H9 (cell line): ENCODE measurements at regions not wholly inside any gene's neighbourhood (a gene's known extent, or its start where the extent isn't known, plus 50 kb on each side); places are given as distances from the start of the nearest gene placed in this dataset.

Source experiments
- DNase-seq: peaks from one replicate; pipeline ENCODE4 v3.0.0-alpha.2; 2017
- H2AFZ ChIP-seq: one replicate; pipeline ENCODE4 v1.6.1; 2013; ENCODE audit warnings: mild to moderate bottlenecking, low read length, control low read depth, moderate library complexity
- H2AK5ac ChIP-seq: 2 replicates; pipeline ENCODE4 v1.6.1; 2013; ENCODE audit warnings: low read length, control low read depth, mixed read lengths; ENCODE audit not compliant: insufficient read length
- H2BK120ac ChIP-seq: one replicate; pipeline ENCODE4 v1.6.1; 2013; ENCODE audit warnings: low read depth, mild to moderate bottlenecking, low read length, control low read depth, inconsistent platforms; ENCODE audit not compliant: poor library complexity, severe bottlenecking
- H2BK12ac ChIP-seq: 2 replicates; pipeline ENCODE4 v1.6.1; 2013; ENCODE audit warnings: low read length, control low read depth, mixed read lengths, low read depth; ENCODE audit not compliant: insufficient read length
- H2BK15ac ChIP-seq: 2 replicates; pipeline ENCODE4 v1.6.1; 2013; ENCODE audit warnings: low read depth, low read length, control low read depth
- H2BK20ac ChIP-seq: one replicate; pipeline ENCODE4 v1.6.1; 2013; ENCODE audit warnings: low read depth, mild to moderate bottlenecking, low read length, control low read depth, inconsistent platforms; ENCODE audit not compliant: poor library complexity, severe bottlenecking
- H2BK5ac ChIP-seq: 2 replicates; pipeline ENCODE4 v1.6.1; 2013; ENCODE audit warnings: low read length, control low read depth, mixed read lengths; ENCODE audit not compliant: insufficient read length
- H3K14ac ChIP-seq: 2 replicates; pipeline ENCODE4 v1.6.1; 2013; ENCODE audit warnings: low read length, control low read depth; ENCODE audit not compliant: insufficient read depth
- H3K18ac ChIP-seq: 2 replicates; pipeline ENCODE4 v1.6.1; 2013; ENCODE audit warnings: low read depth, mild to moderate bottlenecking, mixed read lengths, low read length, control low read depth; ENCODE audit not compliant: insufficient read length
- H3K23ac ChIP-seq: 2 replicates; pipeline ENCODE4 v1.6.1; 2013; ENCODE audit warnings: low read length, control low read depth, mixed read lengths, low read depth; ENCODE audit not compliant: insufficient read length
- H3K23me2 ChIP-seq: 2 replicates; pipeline ENCODE4 v1.6.1; 2013; ENCODE audit warnings: low read depth, mild to moderate bottlenecking, mixed read lengths, low read length, control low read depth; ENCODE audit not compliant: insufficient read length, poor library complexity, severe bottlenecking
- H3K27ac ChIP-seq: 2 replicates; pipeline ENCODE4 v1.5.1; 2013; ENCODE audit warnings: low read length, control low read depth, mixed read lengths, low read depth; ENCODE audit not compliant: insufficient read length
- H3K27me3 ChIP-seq: 2 replicates; pipeline ENCODE4 v1.6.1; 2013; ENCODE audit warnings: low read length, control low read depth, inconsistent platforms; ENCODE audit not compliant: insufficient read depth
- H3K4ac ChIP-seq: 2 replicates; pipeline ENCODE4 v1.6.1; 2013; ENCODE audit warnings: low read depth, mild to moderate bottlenecking, control low read depth, inconsistent platforms, low read length, moderate library complexity
- H3K4me1 ChIP-seq: 2 replicates; pipeline ENCODE4 v1.6.1; 2013; ENCODE audit warnings: low read length, control low read depth, inconsistent platforms; ENCODE audit not compliant: insufficient read depth
- H3K4me2 ChIP-seq: 2 replicates; pipeline ENCODE4 v1.6.1; 2013; ENCODE audit warnings: low read length, control low read depth, mixed read lengths; ENCODE audit not compliant: insufficient read length, insufficient read depth
- H3K56ac ChIP-seq: 2 replicates; pipeline ENCODE4 v1.6.1; 2013; ENCODE audit warnings: low read depth, mild to moderate bottlenecking, mixed read lengths, low read length, control low read depth; ENCODE audit not compliant: insufficient read length
- H3K79me1 ChIP-seq: 2 replicates; pipeline ENCODE4 v1.6.1; 2013; ENCODE audit warnings: low read depth, mild to moderate bottlenecking, moderate library complexity, low read length, control low read depth, inconsistent platforms; ENCODE audit not compliant: insufficient read depth, poor library complexity, severe bottlenecking
- H3K79me2 ChIP-seq: 2 replicates; pipeline ENCODE4 v1.6.1; 2013; ENCODE audit warnings: low read length, control low read depth, inconsistent platforms; ENCODE audit not compliant: insufficient read depth
- H3K9ac ChIP-seq: 2 replicates; pipeline ENCODE4 v1.6.1; 2013; ENCODE audit warnings: low read length, control low read depth, mixed read lengths; ENCODE audit not compliant: insufficient read length; ENCODE audit errors: extremely low read depth
- H3K9me3 ChIP-seq: one replicate; pipeline ENCODE4 v1.6.1; 2013; ENCODE audit warnings: low read depth, low read length, inconsistent platforms; ENCODE audit not compliant: control insufficient read depth
- H3T11ph ChIP-seq: one replicate; pipeline ENCODE4 v1.6.1; 2013; ENCODE audit warnings: mild to moderate bottlenecking, low read length, control low read depth, inconsistent platforms
- H4K20me1 ChIP-seq: one replicate; pipeline ENCODE4 v1.6.1; 2013; ENCODE audit not compliant: control insufficient read depth, insufficient read length, insufficient read depth
- H4K5ac ChIP-seq: 2 replicates; pipeline ENCODE4 v1.6.1; 2013; ENCODE audit warnings: low read depth, mild to moderate bottlenecking, mixed read lengths, low read length, control low read depth; ENCODE audit not compliant: insufficient read length
- H4K8ac ChIP-seq: replicated peaks from 2 replicates; pipeline ENCODE4 v1.6.1; 2013; ENCODE audit warnings: low read length, control low read depth, mixed read lengths, low read depth; ENCODE audit not compliant: insufficient read length
- H4K91ac ChIP-seq: 2 replicates; pipeline ENCODE4 v1.6.1; 2013; ENCODE audit warnings: low read depth, mild to moderate bottlenecking, moderate library complexity, mixed read lengths, low read length, control low read depth; ENCODE audit not compliant: insufficient read length
- H3K27ac Mint-ChIP-seq, 3 experiments: 2 replicates in 2 of 3; 3 replicates in 1 of 3; pipeline ENCODE4 v1.8.0; 2020 to 2021; ENCODE audit warnings: mixed read lengths in 3 of 3, mild to moderate bottlenecking in 1 of 3, moderate library complexity in 1 of 3
- H3K27me3 Mint-ChIP-seq: 2 replicates; pipeline ENCODE4 v1.8.0; 2021; ENCODE audit warnings: low read depth, mild to moderate bottlenecking, moderate library complexity, mixed read lengths
- H3K36me3 Mint-ChIP-seq, 3 experiments: 2 replicates in 2 of 3; 3 replicates in 1 of 3; pipeline ENCODE4 v1.8.0; 2020 to 2021; ENCODE audit warnings: low read depth in 3 of 3, mixed read lengths in 3 of 3; ENCODE audit not compliant: insufficient read depth in 1 of 3
- H3K4me1 Mint-ChIP-seq, 2 experiments: 2 replicates each; pipeline ENCODE4 v1.8.0; 2020; ENCODE audit warnings: mixed read lengths in 2 of 2
- H3K4me3 Mint-ChIP-seq, 2 experiments: 2 replicates in 1 of 2; 3 replicates in 1 of 2; pipeline ENCODE4 v1.8.0; 2020 to 2021; ENCODE audit warnings: mild to moderate bottlenecking in 2 of 2, mixed read lengths in 2 of 2, moderate library complexity in 1 of 2
- H3K9me3 Mint-ChIP-seq, 2 experiments: 2 replicates in 1 of 2; 3 replicates in 1 of 2; pipeline ENCODE4 v1.8.0; 2020; ENCODE audit warnings: mild to moderate bottlenecking in 2 of 2, mixed read lengths in 2 of 2, moderate library complexity in 1 of 2
- CTCF ChIP-seq: fragments of 200-600 bp; sonication (generic); conservative IDR thresholded peaks from 3 replicates; pipeline ENCODE4 v1.8.0; 2021; ENCODE audit warnings: antibody characterized with exemption, mild to moderate bottlenecking
- WGBS: extraction: QIAGEN DNeasy Blood & Tissue Kit; methylation state at CpG from one replicate; pipeline ENCODE4 v1.1.7; 2013; ENCODE audit warnings: missing lambda C conversion rate, low lambda C conversion rate, mixed read lengths; ENCODE audit not compliant: insufficient read length; ENCODE audit errors: extremely low coverage; 5-methylcytosine and 5-hydroxymethylcytosine counted together

- Histone ChIP-seq H3K18ac (no peak overlapping the region), H3K4me2 (no peak overlapping the region), H3K27ac (no peak overlapping the region), H3K4ac (no peak overlapping the region), H2AK5ac (no peak overlapping the region), H3K23me2 (no peaks in the 10 kb centered on the region), H2BK15ac (no peak overlapping the region), H2BK20ac (no peak overlapping the region), H3K9me3 (no peaks in the 10 kb centered on the region), H2AFZ (no peak overlapping the region), H4K8ac (no peak overlapping the region), H3K27me3 (no peaks in the 10 kb centered on the region), H4K91ac (no peak overlapping the region), H3K79me2 (no peaks in the 10 kb centered on the region), H2BK12ac (no peak overlapping the region), H3T11ph (no peak overlapping the region), H3K9ac (no peak overlapping the region), H4K20me1 (no peaks in the 10 kb centered on the region), H3K4me1 (no peaks in the 10 kb centered on the region), H2BK5ac (no peak overlapping the region), H3K23ac (no peak overlapping the region), H3K79me1 (no peaks in the 10 kb centered on the region), H3K56ac (no peak overlapping the region), H2BK120ac (no peak overlapping the region), H3K14ac (no peak overlapping the region), H4K5ac (no peak overlapping the region)
- peaks cover 0 to 1% (median 0%) of the 10 kb centered on the region in 3 experiments; a peak in 1 of 7 replicates for H3K36me3 Mint-ChIP-seq
- peaks cover 0 to 4% of the 10 kb centered on the region in 2 experiments; a peak in 2 of 4 replicates for H3K4me1 Mint-ChIP-seq
- no peak for DNase-seq
- no peak overlapping the region for H3K4me3 Mint-ChIP-seq
- no peak for TF ChIP-seq CTCF
- peaks cover 0 to 2% of the 10 kb centered on the region in 2 experiments; a peak in 2 of 5 replicates for H3K9me3 Mint-ChIP-seq
- no CpG with 5 or more reads among the region's 4 CpGs for WGBS
- H3K27ac Mint-ChIP-seq = no peak overlapping the region
- peaks cover 1% of the 10 kb centered on the region for H3K27me3 Mint-ChIP-seq
Measured at GRCh38 chr17:71899317-71899716, 221.5 kb upstream of the SOX9 start.
